Fibroblast of skin of right biceps (primary cell): ENCODE measurements at regions not wholly inside any gene's neighbourhood (a gene's known extent, or its start where the extent isn't known, plus 50 kb on each side); places are given as distances from the start of the nearest gene placed in this dataset.
A peak's percentile ranks its signal among the peaks of the same experiment; 100 is the strongest.
"Not testable (repeated sequence)": the region's sequence is repeated elsewhere in the genome, so short reads cannot be mapped to it uniquely, and the experiment has no call there.

Experiments
- DNase-seq: peaks from one replicate; pipeline ENCODE4 v3.0.0-alpha.2; 2013

DNA sequence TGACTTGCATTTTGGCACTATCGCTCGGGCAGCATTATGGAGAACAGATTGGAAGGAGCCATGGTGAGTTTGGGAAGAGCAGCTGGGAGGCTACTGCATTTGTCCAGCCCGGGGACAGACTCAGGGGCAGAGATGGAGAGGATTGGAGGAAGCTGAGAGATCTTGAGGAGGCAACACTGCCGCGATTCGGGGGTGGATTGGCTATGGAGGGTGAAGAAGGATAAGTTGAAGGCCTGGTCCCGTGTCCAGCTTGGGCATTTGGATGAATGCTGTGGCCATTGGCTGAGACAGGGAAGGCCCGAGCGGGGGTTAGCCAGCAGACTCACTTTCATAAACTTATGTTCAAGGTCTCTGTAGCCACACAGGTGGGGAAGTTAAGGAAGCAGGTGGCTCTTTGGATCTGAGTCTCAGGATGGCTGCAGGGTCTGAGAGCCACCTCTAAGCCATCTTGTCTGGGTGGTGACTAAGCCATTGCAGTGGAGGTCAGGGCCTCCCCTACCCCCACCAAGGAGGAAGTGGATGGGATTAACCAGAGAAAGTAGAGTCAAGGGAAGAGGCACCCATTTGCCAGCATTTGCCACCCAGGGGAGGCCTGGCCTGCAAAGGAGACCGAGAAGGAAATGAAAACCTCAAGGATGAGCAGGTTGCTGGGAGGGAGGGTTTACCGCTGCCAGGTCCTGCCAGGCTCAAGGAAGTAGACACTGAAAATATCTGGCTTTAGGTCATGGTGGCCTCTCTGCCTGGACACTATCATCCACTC is 144.0 kb upstream of the TLE3 start:
- DNase-seq, result no peak

DNA sequence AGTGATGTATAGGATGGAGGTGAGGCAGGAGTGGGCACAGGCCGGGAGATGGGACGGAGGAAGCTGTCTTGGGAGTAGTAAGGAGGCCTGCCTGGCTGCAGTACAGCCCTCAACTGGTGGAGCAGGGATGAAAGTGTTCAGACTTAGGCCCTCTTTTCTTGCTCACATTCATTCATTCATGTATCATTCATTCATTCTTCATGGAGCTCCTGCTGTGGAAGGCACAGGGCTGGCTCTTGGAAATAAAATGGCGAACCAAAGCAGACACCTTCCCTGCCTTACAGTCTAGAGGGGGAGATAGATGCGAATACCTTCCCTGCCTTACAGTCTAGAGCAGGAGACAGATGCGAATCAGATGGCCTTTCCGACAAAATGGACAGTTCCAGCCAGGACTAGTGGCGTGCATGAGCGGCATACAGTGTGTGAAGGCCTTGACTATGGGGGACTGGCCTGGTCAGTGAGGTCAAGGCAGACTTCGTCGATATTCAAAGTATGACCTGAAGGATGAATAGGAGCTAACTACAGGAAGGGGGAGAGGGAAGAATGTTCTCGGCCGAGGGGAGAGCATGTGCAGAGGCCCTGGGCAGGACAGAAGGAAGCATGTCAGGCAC is 143.2 kb upstream of the TLE3 start:
- DNase-seq, result no peak

DNA sequence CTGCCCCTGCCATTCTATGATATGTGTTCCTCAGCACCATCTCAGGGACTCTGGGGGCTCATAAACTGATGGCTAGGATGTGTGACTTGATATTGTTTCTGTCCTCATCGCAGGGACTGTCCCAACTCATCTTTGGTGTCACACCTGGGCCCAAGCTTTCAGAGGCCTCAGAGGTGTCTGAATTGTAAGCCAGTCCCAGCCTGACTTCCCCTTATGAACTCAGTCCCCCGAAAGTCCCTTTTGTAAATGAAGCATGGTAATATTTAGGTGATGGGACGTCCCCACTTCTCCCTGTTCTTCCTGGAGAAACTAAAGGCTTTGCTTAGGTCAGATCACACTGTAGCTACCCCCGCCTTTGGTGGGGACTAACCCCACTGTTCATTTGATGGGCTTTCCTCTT is 142.4 kb upstream of the TLE3 start:
- DNase-seq, result no peak

DNA sequence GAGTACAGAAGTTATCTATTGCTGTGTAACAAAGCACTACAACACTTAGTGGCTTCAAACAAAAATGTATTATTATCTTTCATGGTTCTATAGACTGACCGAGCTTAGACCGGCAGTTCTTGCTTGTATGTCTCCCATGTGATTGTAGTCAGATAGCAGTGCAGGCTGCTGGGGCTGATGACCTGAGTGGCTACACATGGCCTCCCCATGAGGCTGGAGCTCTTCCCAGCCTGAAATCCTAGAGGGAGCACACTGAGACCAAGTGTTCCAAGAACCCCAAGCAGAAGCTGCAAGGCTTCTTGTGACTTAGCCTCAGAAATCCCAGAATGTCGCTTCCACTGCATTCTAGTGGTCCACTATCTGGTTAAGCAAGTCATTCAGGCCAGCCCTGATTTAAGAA is 141.2 kb upstream of the TLE3 start:
- DNase-seq, result no peak

DNA sequence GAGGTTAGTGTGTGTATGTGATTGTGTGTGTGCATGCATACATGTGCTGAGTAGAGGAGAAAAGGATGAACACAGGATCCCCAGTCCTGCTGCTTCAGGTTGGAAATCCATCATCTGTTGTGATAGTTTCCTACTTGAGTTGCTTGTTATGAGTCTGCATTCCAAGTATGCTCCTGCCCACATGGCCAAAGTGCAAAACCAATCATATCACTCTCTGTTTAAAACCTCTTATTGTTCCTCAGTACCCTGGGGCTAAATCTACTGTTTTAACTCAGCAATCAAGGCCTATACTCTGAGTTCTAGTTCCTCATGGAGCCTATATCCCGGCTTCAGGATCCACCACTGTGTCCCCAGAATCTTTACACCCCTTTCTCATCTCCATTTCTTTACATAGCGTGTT is 139.9 kb upstream of the TLE3 start:
- DNase-seq, result no peak

DNA sequence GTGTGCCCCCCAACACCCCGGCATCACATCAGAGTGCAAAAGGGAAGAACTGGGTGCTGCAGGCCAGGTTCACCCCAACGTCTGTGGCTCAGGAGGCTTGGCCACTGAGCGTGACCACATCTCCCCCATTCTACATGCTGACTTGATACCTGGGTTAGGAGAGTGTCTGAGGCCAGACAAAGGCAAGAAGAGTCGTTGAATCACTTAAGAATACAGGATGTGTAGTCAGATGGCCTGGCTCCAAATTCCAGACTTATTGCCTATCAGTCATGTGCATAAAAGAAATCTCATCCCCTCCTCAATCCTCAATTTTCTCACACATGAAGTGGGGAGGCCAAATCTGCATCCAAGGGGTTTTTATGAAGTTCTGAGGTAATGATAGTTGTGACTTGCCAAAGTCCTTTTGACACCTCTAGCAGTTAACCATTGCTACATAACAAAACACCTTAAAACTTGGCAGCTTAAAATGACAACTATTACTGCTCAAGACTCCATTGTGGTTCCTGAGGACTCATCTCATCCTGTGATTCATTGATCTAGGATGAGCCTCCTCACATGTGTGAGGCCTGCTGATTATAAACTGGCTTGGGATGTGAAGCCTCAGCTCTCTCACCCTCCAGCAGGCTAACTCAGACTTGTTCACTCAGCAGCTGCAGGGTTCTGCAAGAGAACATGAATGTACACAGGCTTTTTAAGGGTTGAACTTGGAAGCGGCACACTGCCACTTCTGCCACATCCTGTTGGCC is 138.8 kb upstream of the TLE3 start:
- DNase-seq, result peak; percentile 98

DNA sequence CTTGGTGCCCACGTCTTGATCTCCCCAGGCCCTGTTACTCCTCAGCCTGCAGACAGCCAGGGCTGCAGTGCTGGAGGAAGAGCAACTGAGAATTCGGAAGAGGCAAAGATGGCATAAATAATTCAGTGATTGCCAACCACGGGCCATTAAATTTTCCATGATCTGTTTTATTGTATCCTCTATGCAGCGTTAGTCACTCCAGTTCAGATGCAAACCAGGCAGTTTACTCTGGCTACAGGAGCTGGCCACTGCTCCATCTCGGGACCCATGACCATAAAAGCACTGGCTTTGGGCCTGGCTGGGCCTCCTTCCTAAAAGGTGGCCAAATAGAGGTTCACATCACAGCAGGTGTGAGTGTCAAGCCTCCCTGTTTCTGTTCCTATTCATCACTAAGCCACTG is 137.6 kb upstream of the TLE3 start:
- peak; percentile 19 for DNase-seq

DNA sequence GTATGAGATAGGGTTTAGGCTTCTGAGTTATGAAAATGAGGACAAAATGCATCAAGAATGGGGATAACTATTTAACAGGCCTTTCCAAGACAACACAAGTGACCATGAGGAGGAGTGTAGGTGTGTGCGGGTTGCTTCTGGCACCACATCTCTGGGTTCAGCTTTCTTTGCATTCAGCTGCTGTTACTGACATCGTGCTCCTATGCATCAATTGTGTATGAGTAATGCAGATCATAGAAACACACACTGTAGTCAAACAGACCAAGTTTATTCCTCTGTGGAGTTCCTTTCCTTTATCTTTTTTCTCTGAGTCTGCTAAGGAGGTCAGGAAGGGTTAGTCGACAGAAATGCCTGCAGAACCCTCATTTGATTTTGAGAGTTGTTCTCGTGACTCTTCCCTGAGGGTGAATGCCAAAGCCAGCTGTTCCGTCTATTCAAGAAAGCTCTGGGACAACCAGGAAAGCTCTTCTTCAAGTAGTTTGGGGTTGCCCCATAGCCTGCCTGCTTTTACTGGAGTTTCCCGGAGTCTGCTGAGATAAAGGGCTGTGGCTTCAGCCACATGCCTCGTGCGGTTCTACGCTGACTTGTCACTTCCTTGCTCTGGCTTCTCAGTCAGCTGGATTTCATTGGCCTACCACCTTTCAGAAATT is 136.7 kb upstream of the TLE3 start:
- DNase-seq, result peak; percentile 94

DNA sequence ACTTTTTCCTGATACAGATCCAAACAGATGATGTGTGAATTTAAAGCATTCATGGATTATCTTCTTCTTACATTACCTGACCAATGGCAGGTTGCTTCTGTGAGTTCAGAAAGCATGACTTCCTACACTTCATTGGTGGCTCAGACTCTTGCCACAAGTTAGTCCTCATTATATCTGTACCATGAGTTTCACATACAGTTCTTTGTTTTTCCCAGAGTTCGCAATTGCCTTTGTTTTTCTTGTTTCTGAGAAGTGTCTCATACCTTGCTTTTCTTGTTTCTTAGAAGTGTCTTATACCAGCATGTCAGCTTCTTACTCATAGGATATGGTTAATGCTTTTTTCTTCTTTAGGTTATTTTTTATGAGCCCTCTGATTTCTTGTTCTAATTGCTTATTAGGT is 133.8 kb upstream of the TLE3 start:
- DNase-seq, result no peak

DNA sequence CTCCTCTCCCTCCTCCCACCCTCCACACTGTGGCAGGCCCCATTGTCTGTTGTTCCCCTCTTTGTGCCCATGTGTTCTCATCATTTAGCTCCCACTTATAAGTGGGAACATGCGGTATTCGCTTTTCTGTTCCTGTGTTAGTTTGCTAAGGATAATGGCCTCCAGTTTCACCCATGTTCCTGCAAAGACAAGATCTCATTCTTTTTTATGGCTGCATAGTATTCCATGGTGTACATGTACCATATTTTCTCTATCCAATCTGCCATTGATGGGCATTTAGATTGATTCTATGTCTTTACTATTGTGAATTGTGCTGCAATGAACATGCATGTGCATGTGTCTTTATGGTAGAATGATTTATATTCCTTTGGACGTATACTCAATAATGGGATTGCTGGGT is 130.2 kb upstream of the TLE3 start:
- DNase-seq, result not testable (repeated sequence)

DNA sequence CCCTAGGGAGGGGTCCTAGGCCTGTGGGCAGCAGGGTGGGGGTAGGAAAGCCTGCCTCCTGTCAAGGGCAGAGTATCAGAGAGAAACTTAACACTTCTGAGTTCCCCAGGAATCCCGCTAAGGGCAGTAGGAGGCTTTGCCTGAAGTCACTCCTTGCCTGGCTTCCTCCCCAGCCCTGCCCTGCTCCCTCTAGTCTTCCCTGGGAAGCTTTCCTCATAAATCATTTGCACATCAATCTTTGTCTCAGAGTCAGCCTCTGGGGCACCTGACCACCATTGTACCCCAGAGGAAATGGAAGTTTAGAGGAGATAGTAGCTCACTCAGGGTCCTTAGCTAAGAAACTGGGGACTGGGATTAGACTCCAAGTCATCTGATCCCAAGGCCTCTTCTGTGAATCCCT is 129.4 kb upstream of the TLE3 start:
- DNase-seq, result no peak

DNA sequence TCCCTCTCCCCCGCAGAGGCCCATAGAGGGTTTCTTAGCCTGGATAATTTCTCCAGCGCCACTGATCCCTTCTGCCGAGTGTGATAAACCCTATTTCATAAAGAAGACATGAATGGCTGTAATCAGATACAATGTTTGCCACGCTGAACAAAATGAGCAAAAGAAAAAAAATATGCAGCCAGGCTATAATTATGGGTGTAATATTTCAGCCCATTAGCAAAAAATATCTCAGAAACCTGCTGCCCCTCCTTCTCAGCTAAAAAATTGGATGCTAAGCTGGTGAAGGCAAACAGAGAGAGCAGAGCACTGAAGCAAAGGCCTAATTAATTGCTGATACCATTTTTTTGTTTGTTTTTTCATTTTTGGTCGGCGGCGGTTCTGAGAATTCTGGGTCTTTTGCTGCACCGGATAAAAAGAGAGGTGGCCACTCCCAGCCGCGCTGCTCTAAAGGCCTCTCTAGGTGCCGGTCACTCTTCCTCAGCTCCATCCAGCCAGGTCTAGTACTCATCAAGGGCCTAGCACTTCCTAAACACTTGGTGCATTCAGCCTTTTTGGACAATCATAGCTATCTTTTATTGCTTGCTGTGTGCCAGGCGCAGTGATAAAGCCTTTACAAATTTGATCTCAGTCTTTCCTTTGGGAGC is 128.7 kb upstream of the TLE3 start:
- DNase-seq, result no peak

DNA sequence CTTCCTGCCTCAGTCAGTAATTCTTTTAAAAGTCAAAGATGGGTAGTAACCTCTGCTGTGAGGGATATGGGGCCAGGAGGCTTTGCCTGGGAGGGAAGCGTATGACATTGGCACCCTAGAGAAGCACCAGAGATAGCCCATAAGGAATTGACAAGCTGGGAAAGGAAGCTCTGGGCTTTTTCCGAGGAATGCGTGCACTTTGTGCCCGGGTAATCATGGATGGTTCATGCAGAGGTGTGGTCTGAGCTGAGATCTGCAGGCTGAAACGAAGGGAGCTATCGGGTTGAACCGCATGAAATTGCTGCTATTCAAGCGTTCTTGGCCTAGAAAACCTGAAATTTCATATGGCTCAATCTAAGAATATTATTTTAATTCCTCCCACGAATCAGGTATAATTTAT is 127.7 kb upstream of the TLE3 start:
- DNase-seq, result no peak

DNA sequence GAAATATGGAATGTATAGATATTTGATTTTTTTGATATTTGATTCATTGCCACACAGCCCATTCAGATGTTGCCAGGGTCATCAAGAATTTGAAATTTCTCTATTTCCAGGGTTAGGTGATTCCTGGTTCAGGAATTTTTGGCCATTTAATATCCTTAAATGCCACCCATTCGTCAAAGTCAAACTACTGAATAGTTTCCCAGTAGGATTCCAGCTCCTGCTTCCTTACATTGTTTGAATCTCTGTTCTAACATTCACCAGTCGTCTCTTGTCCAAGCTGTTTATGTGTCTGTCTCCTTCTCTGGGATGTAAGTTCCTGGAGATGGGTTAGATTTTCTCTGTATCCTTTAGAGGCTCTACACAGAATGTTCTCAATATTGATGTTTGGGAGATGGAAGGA is 124.9 kb upstream of the TLE3 start:
- no peak for DNase-seq

DNA sequence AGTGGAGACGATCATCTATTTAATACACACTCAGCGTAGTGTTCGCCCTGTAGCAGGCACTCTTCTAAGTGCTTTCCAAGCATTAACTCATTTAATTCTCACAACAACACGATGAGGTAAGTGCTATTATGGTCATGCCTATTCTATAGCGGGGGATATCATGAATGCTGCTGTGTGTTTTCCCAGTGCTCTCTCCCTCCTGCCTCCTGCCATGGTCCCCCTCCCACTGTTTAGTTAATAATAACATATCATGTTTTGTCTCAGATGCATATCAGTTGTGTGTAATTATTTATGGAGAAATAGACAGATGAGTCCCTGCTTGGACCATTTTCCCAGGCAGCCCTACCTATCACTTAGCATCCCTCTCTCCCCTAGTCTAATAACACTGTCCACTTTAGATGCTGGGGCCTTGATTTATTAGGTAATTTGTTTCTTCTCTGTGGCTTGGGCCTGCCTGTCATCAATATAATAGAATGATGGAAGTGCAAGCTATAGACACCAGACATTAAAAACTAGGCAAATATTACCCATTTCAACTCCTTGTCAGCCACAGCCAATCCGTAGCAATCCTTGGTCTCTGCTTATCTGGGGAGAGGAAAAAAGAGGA is 122.9 kb upstream of the TLE3 start:
- DNase-seq, result no peak

DNA sequence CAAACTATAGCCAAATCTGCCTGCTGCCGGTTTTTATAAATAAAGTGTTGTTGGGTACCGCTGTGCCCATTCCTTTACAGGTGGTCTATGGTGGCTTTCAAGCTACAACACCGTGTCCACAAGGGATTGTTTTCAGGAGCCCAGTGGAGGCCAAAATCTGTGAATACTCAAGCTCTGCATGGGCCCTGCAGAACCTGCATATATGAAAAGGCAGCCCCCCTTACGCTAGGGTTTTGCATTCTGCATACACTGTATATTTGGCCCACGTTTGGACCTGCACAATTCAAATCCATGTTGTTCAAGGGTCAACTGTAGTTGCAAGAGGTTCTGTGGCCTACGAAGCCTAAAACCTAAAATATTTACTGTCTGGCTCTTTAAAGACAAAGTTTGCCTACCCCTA is 122.2 kb upstream of the TLE3 start:
- DNase-seq, result no peak

DNA sequence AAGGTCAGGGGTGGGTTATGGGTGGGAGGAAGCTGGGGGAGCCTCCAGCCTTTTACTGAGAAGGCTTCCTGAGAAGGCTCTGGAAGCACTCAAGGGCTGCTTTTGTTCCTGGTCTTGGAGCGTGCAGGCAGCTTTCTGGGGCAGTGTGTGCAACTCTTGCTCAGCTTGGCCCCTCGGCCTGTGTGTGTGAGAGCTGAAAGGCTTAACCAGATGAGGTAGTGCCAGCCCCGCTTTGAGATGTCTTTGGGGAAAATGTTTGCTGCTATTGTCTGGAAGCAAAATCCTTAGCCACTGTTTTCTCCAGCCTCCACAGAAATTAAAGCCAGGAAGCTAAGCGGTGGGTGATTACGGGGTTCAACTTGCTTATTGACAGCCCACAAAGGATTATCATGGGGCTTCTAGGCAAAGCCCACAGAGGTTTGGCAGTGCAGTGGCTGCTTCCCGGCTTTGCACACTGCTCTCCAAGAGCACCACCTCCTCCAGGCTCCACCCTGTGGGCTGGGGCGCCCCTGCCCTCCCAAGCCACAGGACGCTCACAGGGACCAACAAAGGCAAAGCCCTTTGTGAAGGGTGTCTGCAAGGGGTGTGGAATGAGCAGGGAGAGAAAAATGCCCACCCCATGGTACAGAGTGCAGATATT is 121.7 kb upstream of the TLE3 start:
- DNase-seq, result no peak

DNA sequence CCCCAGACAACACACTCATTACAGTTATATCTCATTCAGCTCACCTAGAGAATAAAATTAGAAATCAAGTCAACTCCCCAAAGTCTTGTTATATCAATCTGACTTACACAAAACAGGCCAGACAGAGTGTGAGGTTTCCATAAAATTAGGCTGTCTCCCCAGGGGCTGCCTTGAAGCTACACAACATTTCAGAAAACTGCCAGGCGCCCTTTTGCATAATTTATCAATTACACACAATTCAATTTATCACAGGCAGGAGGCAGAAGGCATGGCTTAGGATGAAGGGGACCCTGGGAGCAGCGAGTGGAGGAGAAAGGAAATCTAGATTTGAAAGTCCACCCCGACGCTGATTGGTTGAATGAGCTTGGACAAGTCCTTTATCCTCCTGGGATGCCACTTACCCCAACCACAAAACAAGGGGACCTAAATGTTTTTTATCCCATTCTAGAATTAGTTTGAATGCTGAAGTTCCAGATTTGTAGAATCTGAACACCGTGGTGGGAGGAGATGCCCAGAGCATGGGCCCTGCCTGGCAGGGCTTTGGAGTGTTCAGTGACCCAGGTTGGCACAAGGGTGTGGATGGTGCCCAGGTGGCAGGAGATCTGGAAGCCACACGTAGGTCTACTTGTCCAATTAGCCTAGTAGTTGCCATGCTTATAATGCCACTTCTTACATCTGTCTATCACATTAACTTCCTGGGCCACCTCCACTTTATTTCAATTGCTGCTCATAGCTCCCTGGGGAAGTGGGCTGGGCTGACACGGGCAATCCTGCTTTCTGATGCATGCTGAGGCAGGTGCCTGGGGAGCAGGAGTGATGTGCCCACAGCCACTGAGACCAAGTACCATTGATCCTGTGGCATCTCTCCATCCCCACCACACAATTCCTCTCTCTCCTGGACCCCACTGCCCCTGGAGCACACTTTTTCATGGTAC is 119.8 kb upstream of the TLE3 start:
- no peak for DNase-seq

DNA sequence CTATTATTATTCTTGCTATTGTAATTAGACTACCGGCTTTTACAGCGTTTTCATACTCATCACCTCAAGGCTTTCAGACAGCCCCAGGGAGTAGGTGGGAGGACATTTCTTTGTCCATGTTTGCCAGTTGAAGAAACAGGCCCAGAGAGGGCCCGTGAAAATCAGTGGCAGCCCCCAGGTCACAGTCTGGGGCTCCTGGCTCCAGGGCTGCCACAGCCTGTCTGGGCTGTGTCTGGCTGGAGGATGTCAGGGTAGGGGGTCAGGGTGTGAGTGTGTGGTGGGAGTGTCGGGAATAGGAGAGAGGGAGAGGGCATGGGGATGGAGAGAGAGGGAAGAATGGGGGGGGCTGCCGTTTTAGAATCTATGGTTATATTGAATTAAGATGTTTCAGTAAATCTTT is 118.2 kb upstream of the TLE3 start:
- DNase-seq, result no peak

DNA sequence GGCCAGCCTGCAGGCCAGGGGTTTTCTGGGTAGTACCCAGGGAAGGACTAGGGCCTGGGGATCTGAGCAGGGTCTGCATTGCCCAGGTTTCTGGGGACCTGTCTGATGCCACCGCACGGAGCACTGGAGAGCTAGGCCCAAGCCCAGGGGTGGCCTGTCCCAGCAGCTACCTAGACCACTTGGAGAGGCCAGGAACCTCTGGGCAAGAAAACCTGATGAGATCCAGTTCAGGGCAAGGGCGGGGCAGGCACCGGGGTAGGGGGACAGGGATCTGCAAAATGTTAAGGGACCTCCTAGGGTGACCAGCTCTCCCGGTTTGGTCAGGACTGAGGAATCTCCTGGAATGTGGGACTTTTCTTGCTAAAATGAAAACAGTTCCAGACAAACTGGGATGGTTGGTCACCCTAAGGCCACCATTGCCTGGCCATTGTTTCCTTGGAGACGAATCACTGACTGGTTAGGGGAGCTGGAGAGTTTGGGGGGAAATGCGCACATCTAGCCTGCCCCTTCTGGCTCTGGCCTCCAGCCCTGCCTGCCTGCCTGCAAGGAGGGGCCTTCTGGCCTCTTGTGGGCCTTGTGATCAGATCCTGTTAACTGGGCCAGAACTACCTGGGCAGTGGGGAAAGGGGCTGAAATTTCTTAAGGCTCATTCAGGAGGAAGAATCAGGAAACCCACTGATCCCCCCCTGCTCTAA is 117.4 kb upstream of the TLE3 start:
- DNase-seq, result no peak

DNA sequence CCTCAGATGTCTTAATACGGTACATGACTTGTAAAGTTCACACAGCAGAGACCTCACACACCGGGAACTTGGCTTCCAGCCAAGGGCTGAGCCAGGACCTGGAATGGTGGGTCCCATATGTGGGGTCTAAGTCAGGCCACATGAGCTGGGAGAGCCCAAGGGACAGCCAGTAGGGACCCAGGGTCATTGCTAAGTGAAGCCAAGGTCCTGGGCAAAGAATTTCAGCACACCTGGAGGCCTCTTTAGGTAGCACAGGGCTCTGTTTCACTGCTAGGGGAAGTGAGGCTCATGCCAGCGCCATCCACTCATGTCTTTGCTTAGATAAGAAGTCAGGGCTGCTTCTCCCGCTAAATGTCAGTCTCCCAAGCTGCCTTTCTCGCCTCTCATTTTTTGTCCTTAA is 116.6 kb upstream of the TLE3 start:
- no peak for DNase-seq
